OCI-LY1 (cell line): ENCODE measurements at regions not wholly inside any gene's neighbourhood (a gene's known extent, or its start where the extent isn't known, plus 50 kb on each side); places are given as distances from the start of the nearest gene placed in this dataset.

Experiments used
- H2AFZ ChIP-seq: fragments of 200-600 bp; sonication (generic), shearing (Covaris generic); 2 replicates; pipeline ENCODE4 v1.6.0; 2014; ENCODE audit warnings: antibody characterized with exemption, mild to moderate bottlenecking, low read length
- H3F3A ChIP-seq: fragments of 200-600 bp; sonication (generic), shearing (Covaris generic); 2 replicates; pipeline ENCODE4 v1.6.0; 2014; ENCODE audit warnings: mild to moderate bottlenecking, antibody characterized with exemption, low read length, moderate library complexity; ENCODE audit not compliant: insufficient read depth
- H3K27ac ChIP-seq: fragments of 200-600 bp; sonication (generic); 2 replicates; pipeline ENCODE4 v1.5.1; 2014; ENCODE audit warnings: low read length, mixed run types, mild to moderate bottlenecking, low read depth; ENCODE audit not compliant: poor library complexity, severe bottlenecking
- H3K27me3 ChIP-seq: fragments of 200-600 bp; sonication (generic); 2 replicates; pipeline ENCODE4 v1.6.0; 2014; ENCODE audit warnings: antibody characterized with exemption, mild to moderate bottlenecking, low read length, moderate library complexity; ENCODE audit not compliant: insufficient read depth
- H3K36me3 ChIP-seq: fragments of 200-600 bp; sonication (generic); 2 replicates; pipeline ENCODE4 v1.6.1; 2014; ENCODE audit warnings: mild to moderate bottlenecking, antibody characterized with exemption, low read length, moderate library complexity, mixed read lengths; ENCODE audit not compliant: insufficient read depth
- H3K4me1 ChIP-seq: fragments of 200-600 bp; sonication (generic); 2 replicates; pipeline ENCODE4 v1.5.1; 2014; ENCODE audit warnings: mild to moderate bottlenecking, low read length, moderate library complexity; ENCODE audit not compliant: insufficient read depth, severe bottlenecking
- H3K4me2 ChIP-seq: fragments of 200-600 bp; sonication (generic), shearing (Covaris generic); 2 replicates; pipeline ENCODE4 v1.6.1; 2014; ENCODE audit warnings: low read length
- H3K4me3 ChIP-seq: fragments of 200-600 bp; sonication (generic); 2 replicates; pipeline ENCODE4 v1.5.1; 2014; ENCODE audit warnings: low read length, low read depth, mild to moderate bottlenecking, mixed read lengths; ENCODE audit not compliant: poor library complexity, severe bottlenecking
- H3K79me2 ChIP-seq: fragments of 200-600 bp; shearing (Covaris generic); 2 replicates; pipeline ENCODE4 v1.6.1; 2016; ENCODE audit warnings: mixed run types, low read length, mixed read lengths; ENCODE audit not compliant: insufficient read depth
- H3K9ac ChIP-seq: fragments of 200-600 bp; sonication (generic), shearing (Covaris generic); 2 replicates; pipeline ENCODE4 v1.6.1; 2014; ENCODE audit warnings: mild to moderate bottlenecking, low read length, mixed read lengths
- H3K9me2 ChIP-seq: fragments of 200-600 bp; sonication (generic), shearing (Covaris generic); 2 replicates; pipeline ENCODE4 v1.6.1; 2014; ENCODE audit warnings: low read depth, mild to moderate bottlenecking, low read length, mixed read lengths
- H3K9me3 ChIP-seq: fragments of 200-600 bp; shearing (Covaris generic); 2 replicates; pipeline ENCODE4 v1.6.1; 2014; ENCODE audit warnings: low read length, mixed read lengths
- H4K20me1 ChIP-seq: fragments of 200-600 bp; sonication (generic), shearing (Covaris generic); 2 replicates; pipeline ENCODE4 v1.6.0; 2016; ENCODE audit warnings: mild to moderate bottlenecking, low read length; ENCODE audit not compliant: insufficient read depth
- CTCF ChIP-seq: fragments of 200-600 bp; sonication (generic), shearing (Covaris generic); IDR thresholded peaks from 2 replicates; pipeline ENCODE4 v1.5.1; 2017; ENCODE audit warnings: mild to moderate bottlenecking, antibody characterized with exemption, low read length, moderate library complexity, mixed read lengths
- EZH2 ChIP-seq: fragments of 200-600 bp; sonication (generic), shearing (Covaris generic); IDR thresholded peaks from 2 replicates; pipeline ENCODE4 v1.8.0; 2017; ENCODE audit warnings: borderline replicate concordance, mixed run types, mild to moderate bottlenecking, antibody characterized with exemption, low read length, moderate library complexity, mixed read lengths

GRCh38 chr3:161893972-161894371 is 397.4 kb downstream of the OTOL1 start:
- Histone ChIP-seq H3K27ac (no peak overlapping the region), H3K36me3 (no peaks in the 10 kb centered on the region), H3F3A (no peaks in the 10 kb centered on the region), H3K9ac (no peak overlapping the region), H3K27me3 (no peaks in the 10 kb centered on the region), H3K4me2 (no peak overlapping the region), H4K20me1 (no peaks in the 10 kb centered on the region), H2AFZ (no peak overlapping the region), H3K9me2 (no peaks in the 10 kb centered on the region), H3K4me1 (no peaks in the 10 kb centered on the region), H3K9me3 (no peaks in the 10 kb centered on the region), H3K79me2 (no peaks in the 10 kb centered on the region), H3K4me3 (no peak overlapping the region)
- TF ChIP-seq CTCF (no peak), EZH2 (no peak)

GRCh38 chr3:161894657-161895056 is 398.0 kb downstream of the OTOL1 start:
- H2AFZ ChIP-seq = no peak overlapping the region
- no peaks in the 10 kb centered on the region for H4K20me1 ChIP-seq
- no peak overlapping the region for H3K4me3 ChIP-seq
- H3K36me3 ChIP-seq = no peaks in the 10 kb centered on the region
- no peak for TF ChIP-seq CTCF
- no peak for TF ChIP-seq EZH2
- no peaks in the 10 kb centered on the region for H3K4me1 ChIP-seq
- H3K27ac ChIP-seq = no peak overlapping the region
- H3K9me3 ChIP-seq = no peaks in the 10 kb centered on the region
- no peak overlapping the region for H3K4me2 ChIP-seq
- H3F3A ChIP-seq = no peaks in the 10 kb centered on the region
- no peak overlapping the region for H3K9ac ChIP-seq
- no peaks in the 10 kb centered on the region for H3K79me2 ChIP-seq
- no peaks in the 10 kb centered on the region for H3K27me3 ChIP-seq
- H3K9me2 ChIP-seq = no peaks in the 10 kb centered on the region

GRCh38 chr3:161905520-161906132 is 409.0 kb downstream of the OTOL1 start:
- Histone ChIP-seq H3K4me3 (no peak overlapping the region), H2AFZ (no peak overlapping the region), H3F3A (no peaks in the 10 kb centered on the region), H3K36me3 (no peaks in the 10 kb centered on the region), H3K9me3 (no peaks in the 10 kb centered on the region), H3K27ac (no peak overlapping the region), H3K4me1 (no peaks in the 10 kb centered on the region), H3K79me2 (no peaks in the 10 kb centered on the region), H4K20me1 (no peaks in the 10 kb centered on the region), H3K9ac (no peak overlapping the region), H3K27me3 (no peaks in the 10 kb centered on the region), H3K9me2 (no peaks in the 10 kb centered on the region), H3K4me2 (no peak overlapping the region)
- TF ChIP-seq EZH2 (no peak), CTCF (no peak)
